VCaP (cell line): ENCODE measurements at regions not wholly inside any gene's neighbourhood (a gene's known extent, or its start where the extent isn't known, plus 50 kb on each side); places are given as distances from the start of the nearest gene placed in this dataset.

Experiments
- H3K27ac ChIP-seq: fragments of 450-650 bp; 2 replicates; pipeline ENCODE4 v1.5.1; 2017
- CTCF ChIP-seq: fragments of 450-650 bp; conservative IDR thresholded peaks from 2 replicates; pipeline ENCODE4 v1.5.1; 2017; ENCODE audit warnings: mild to moderate bottlenecking, moderate library complexity

DNA sequence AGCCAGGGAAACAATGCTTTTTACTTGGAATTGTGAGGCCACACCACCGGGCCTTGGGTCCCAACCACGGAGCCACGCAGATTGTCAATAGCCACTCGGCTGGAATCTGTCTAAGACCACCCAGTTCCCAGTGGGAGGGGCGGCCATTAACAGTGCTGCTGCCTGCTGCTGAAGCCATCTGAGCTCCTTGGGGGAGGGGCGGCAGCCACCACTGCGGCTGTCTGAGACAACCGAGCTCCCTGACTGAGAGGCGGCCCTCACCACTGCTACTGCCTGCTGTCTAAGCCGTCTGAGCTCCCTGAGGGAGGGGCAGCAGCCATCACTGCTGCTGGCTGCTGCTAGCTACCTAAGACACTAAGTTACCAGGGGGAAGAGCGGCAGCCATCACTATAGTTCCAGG is 64.3 kb downstream of the DMRTA2 start:
- no peak for TF ChIP-seq CTCF
- no peak overlapping the region for H3K27ac ChIP-seq

DNA sequence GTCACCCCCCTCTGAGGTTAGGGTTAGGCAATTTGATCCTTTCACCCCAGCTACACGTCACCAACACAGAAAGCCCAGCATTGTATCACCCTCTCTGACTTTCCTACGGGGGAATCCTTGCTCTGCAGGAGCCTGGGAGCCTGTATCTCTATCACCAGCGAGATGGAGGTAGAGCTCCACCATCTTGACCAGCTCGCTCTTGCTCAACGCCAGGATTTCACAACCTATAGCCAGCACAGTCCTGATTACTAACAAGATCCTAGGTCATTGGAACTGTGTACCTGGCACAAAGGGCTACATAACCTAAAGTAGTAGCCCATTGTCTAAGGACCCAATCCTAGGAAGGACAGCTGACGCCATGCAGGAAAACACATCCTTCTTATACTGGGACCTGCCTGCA is 66.1 kb downstream of the DMRTA2 start:
- TF ChIP-seq CTCF = no peak
- H3K27ac ChIP-seq = no peak overlapping the region

DNA sequence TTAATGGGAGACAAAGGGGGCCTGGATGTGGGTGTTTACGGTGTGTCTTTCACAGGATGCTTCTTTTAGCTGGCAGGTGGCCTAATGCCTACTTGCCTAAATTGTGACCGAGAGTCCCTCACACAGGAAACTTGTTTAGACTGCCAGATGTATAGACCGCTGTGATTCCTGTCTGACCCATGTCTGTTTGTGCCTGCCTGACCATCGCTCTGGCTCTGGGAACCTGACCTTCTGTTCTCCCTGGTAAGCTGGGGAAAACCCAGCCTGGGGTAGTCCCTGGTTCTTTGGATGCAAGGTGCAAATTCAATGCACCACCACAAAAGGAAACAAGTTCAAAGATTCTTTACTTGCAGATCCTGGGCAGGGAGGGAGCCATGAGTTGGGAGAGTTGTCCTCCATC is 68.4 kb downstream of the DMRTA2 start:
- H3K27ac ChIP-seq = no peak overlapping the region
- TF ChIP-seq CTCF = no peak

DNA sequence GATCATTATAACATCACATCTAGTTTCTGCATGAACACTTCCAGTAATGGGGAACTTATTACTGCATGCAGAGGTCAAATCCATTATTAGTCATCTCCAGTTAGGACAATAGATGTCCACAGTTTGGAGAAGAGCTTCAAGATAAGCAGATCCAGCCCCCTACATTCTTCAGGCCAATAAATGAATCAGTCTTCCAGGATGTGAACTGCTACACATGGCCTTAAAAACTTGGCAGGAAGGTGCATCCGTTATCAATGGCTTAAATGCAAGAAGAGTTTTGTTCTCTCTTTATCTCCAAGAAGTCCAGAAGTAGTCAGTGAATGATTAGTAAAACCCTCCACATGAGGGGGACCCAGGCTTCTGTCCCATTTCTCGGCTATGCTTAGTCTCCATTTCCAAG is 70.8 kb downstream of the DMRTA2 start:
- H3K27ac ChIP-seq = no peak overlapping the region
- TF ChIP-seq CTCF = no peak

DNA sequence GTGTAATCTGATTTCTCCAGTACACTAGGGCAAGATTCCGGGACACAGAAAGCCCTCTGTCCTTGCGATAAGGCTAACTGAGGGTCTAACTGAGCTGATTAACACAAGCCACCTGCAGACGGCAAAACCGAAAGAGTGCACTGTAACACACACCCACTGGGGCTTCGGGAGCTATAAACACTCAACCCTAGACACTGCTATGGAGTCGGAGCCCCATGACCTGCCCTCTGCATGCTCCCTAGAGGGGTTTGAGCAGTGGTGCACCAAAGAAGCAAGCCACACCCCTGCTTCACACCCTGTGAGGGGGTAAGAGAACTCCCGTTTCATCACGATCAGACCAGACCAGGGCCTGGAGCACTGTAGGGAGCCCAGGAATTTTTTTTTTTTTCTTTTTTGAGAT is 72.4 kb downstream of the DMRTA2 start:
- TF ChIP-seq CTCF = no peak
- H3K27ac ChIP-seq = no peak overlapping the region

DNA sequence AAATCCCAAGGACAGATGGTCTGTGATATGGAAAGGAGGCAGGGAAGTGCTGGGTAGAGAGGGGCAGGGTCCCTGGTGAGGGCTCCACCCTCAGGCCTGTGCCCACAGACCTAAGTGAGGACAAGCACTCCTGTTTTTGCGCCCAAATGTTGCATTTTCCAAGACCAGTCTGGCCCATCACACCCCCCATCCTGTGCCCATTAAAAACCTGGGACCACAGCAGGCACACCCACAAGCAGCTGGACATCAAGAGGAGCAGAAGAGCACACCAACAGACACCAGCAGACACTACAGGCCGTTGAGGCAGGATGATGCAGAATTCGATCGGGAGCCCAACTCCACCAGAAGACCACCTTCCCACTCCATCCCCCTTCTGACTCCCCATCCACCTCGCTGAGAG is 72.8 kb downstream of the DMRTA2 start:
- no peak overlapping the region for H3K27ac ChIP-seq
- TF ChIP-seq CTCF = no peak

- no peak for TF ChIP-seq CTCF
- H3K27ac ChIP-seq = no peak overlapping the region
Measured at GRCh38 chr1:50349242-50349565, 74.0 kb downstream of the DMRTA2 start.
